ENCODE measurements at regions not wholly inside any gene's neighbourhood (a gene's known extent, or its start where the extent isn't known, plus 50 kb on each side); places are given as distances from the start of the nearest gene placed in this dataset.

- WGBS, 2 experiments = 96 to 100% methylated on average over 1 of the region's 1 CpG
- Histone ChIP-seq H3K27me3 (ENCODE audit: control insufficient read depth, insufficient read depth, low read length, poor library complexity, severe bottlenecking) (no peaks in the 10 kb centered on the region), H3K4me3 (ENCODE audit: insufficient read depth, low read depth, low read length) (no peak overlapping the region), H3K4me1 (ENCODE audit: control insufficient read depth, insufficient read depth, low read length) (no peaks in the 10 kb centered on the region), H3K9me3 (ENCODE audit: control insufficient read depth, low read length) (no peaks in the 10 kb centered on the region), H3K36me3 (ENCODE audit: control insufficient read depth, insufficient read depth, low read length) (no peaks in the 10 kb centered on the region), H3K27ac (ENCODE audit: insufficient read depth, low read depth, low read length, poor library complexity, severe bottlenecking) (no peak overlapping the region)
Observed at GRCh38 chr3:29201604-29202003, 79.3 kb upstream of the RBMS3 start.

GRCh38 chr3:29202378-29202777, 78.5 kb upstream of the RBMS3 start:
- Histone ChIP-seq H3K4me1 (ENCODE audit: control insufficient read depth, insufficient read depth, low read length) (no peaks in the 10 kb centered on the region), H3K9me3 (ENCODE audit: control insufficient read depth, low read length) (no peaks in the 10 kb centered on the region), H3K36me3 (ENCODE audit: control insufficient read depth, insufficient read depth, low read length) (no peaks in the 10 kb centered on the region), H3K4me3 (ENCODE audit: insufficient read depth, low read depth, low read length) (no peak overlapping the region), H3K27me3 (ENCODE audit: control insufficient read depth, insufficient read depth, low read length, poor library complexity, severe bottlenecking) (no peaks in the 10 kb centered on the region), H3K27ac (ENCODE audit: insufficient read depth, low read depth, low read length, poor library complexity, severe bottlenecking) (no peak overlapping the region)
- 96% methylated on average over 3 of the region's 4 CpGs for WGBS, 2 experiments

- Histone ChIP-seq H3K4me3 (ENCODE audit: insufficient read depth, low read depth, low read length) (no peak overlapping the region), H3K27me3 (ENCODE audit: control insufficient read depth, insufficient read depth, low read length, poor library complexity, severe bottlenecking) (no peaks in the 10 kb centered on the region), H3K4me1 (ENCODE audit: control insufficient read depth, insufficient read depth, low read length) (no peaks in the 10 kb centered on the region), H3K27ac (ENCODE audit: insufficient read depth, low read depth, low read length, poor library complexity, severe bottlenecking) (no peak overlapping the region), H3K36me3 (ENCODE audit: control insufficient read depth, insufficient read depth, low read length) (no peaks in the 10 kb centered on the region), H3K9me3 (ENCODE audit: control insufficient read depth, low read length) (no peaks in the 10 kb centered on the region)
- 91 to 98% methylated on average over 1 of the region's 1 CpG for WGBS, 2 experiments
Observed at GRCh38 chr3:29203851-29204250, 77.0 kb upstream of the RBMS3 start.

GRCh38 chr3:29207427-29207826, 73.4 kb upstream of the RBMS3 start:
- no peaks in the 10 kb centered on the region for H3K27me3 ChIP-seq (ENCODE audit: control insufficient read depth, insufficient read depth, low read length, poor library complexity, severe bottlenecking)
- H3K36me3 ChIP-seq (ENCODE audit: control insufficient read depth, insufficient read depth, low read length) = no peaks in the 10 kb centered on the region
- no peak overlapping the region for H3K27ac ChIP-seq (ENCODE audit: insufficient read depth, low read depth, low read length, poor library complexity, severe bottlenecking)
- H3K4me1 ChIP-seq (ENCODE audit: control insufficient read depth, insufficient read depth, low read length) = no peaks in the 10 kb centered on the region
- WGBS, 2 experiments = 86 to 90% methylated on average over 1 of the region's 1 CpG
- no peak overlapping the region for H3K4me3 ChIP-seq (ENCODE audit: insufficient read depth, low read depth, low read length)
- H3K9me3 ChIP-seq (ENCODE audit: control insufficient read depth, low read length) = no peaks in the 10 kb centered on the region

GRCh38 chr3:29212789-29213433, 68.0 kb upstream of the RBMS3 start:
- Histone ChIP-seq H3K36me3 (ENCODE audit: control insufficient read depth, insufficient read depth, low read length) (no peaks in the 10 kb centered on the region), H3K27ac (ENCODE audit: insufficient read depth, low read depth, low read length, poor library complexity, severe bottlenecking) (no peak overlapping the region), H3K4me1 (ENCODE audit: control insufficient read depth, insufficient read depth, low read length) (no peaks in the 10 kb centered on the region), H3K9me3 (ENCODE audit: control insufficient read depth, low read length) (no peaks in the 10 kb centered on the region), H3K27me3 (ENCODE audit: control insufficient read depth, insufficient read depth, low read length, poor library complexity, severe bottlenecking) (no peaks in the 10 kb centered on the region), H3K4me3 (ENCODE audit: insufficient read depth, low read depth, low read length) (no peak overlapping the region)
- WGBS, 2 experiments = 94 to 97% methylated on average over 2 of the region's 2 CpGs

- 97 to 98% methylated on average over 4 of the region's 4 CpGs for WGBS, 2 experiments
- H3K4me3 ChIP-seq (ENCODE audit: insufficient read depth, low read depth, low read length) = no peak overlapping the region
- no peak overlapping the region for H3K27ac ChIP-seq (ENCODE audit: insufficient read depth, low read depth, low read length, poor library complexity, severe bottlenecking)
- H3K27me3 ChIP-seq (ENCODE audit: control insufficient read depth, insufficient read depth, low read length, poor library complexity, severe bottlenecking) = no peaks in the 10 kb centered on the region
- H3K9me3 ChIP-seq (ENCODE audit: control insufficient read depth, low read length) = no peaks in the 10 kb centered on the region
- H3K36me3 ChIP-seq (ENCODE audit: control insufficient read depth, insufficient read depth, low read length) = no peaks in the 10 kb centered on the region
- H3K4me1 ChIP-seq (ENCODE audit: control insufficient read depth, insufficient read depth, low read length) = no peaks in the 10 kb centered on the region
Observed at GRCh38 chr3:29214009-29214658, 66.7 kb upstream of the RBMS3 start.

- H3K27ac ChIP-seq (ENCODE audit: insufficient read depth, low read depth, low read length, poor library complexity, severe bottlenecking) = no peak overlapping the region
- H3K4me3 ChIP-seq (ENCODE audit: insufficient read depth, low read depth, low read length) = no peak overlapping the region
- no peaks in the 10 kb centered on the region for H3K27me3 ChIP-seq (ENCODE audit: control insufficient read depth, insufficient read depth, low read length, poor library complexity, severe bottlenecking)
- no peaks in the 10 kb centered on the region for H3K9me3 ChIP-seq (ENCODE audit: control insufficient read depth, low read length)
- no peaks in the 10 kb centered on the region for H3K4me1 ChIP-seq (ENCODE audit: control insufficient read depth, insufficient read depth, low read length)
- no peaks in the 10 kb centered on the region for H3K36me3 ChIP-seq (ENCODE audit: control insufficient read depth, insufficient read depth, low read length)
Observed at GRCh38 chr3:29215948-29216347, 64.9 kb upstream of the RBMS3 start.

- Histone ChIP-seq H3K4me1 (ENCODE audit: control insufficient read depth, insufficient read depth, low read length) (no peaks in the 10 kb centered on the region), H3K9me3 (ENCODE audit: control insufficient read depth, low read length) (no peaks in the 10 kb centered on the region), H3K27ac (ENCODE audit: insufficient read depth, low read depth, low read length, poor library complexity, severe bottlenecking) (no peak overlapping the region), H3K4me3 (ENCODE audit: insufficient read depth, low read depth, low read length) (no peak overlapping the region), H3K36me3 (ENCODE audit: control insufficient read depth, insufficient read depth, low read length) (no peaks in the 10 kb centered on the region), H3K27me3 (ENCODE audit: control insufficient read depth, insufficient read depth, low read length, poor library complexity, severe bottlenecking) (no peaks in the 10 kb centered on the region)
- 90 to 96% methylated on average over 2 of the region's 2 CpGs for WGBS, 2 experiments
Observed at GRCh38 chr3:29226706-29227105, 54.2 kb upstream of the RBMS3 start.

GRCh38 chr3:29227307-29227706, 53.6 kb upstream of the RBMS3 start:
- Histone ChIP-seq H3K4me3 (ENCODE audit: insufficient read depth, low read depth, low read length) (no peak overlapping the region), H3K27me3 (ENCODE audit: control insufficient read depth, insufficient read depth, low read length, poor library complexity, severe bottlenecking) (no peaks in the 10 kb centered on the region), H3K9me3 (ENCODE audit: control insufficient read depth, low read length) (no peaks in the 10 kb centered on the region), H3K36me3 (ENCODE audit: control insufficient read depth, insufficient read depth, low read length) (no peaks in the 10 kb centered on the region), H3K4me1 (ENCODE audit: control insufficient read depth, insufficient read depth, low read length) (no peaks in the 10 kb centered on the region), H3K27ac (ENCODE audit: insufficient read depth, low read depth, low read length, poor library complexity, severe bottlenecking) (no peak overlapping the region)
- 67 to 74% methylated on average over 1 of the region's 1 CpG for WGBS, 2 experiments
